Activated CD8-positive, alpha-beta memory T cell treated with anti-CD3 and anti-CD28 coated beads for 1 hour (primary cell): ENCODE measurements at regions not wholly inside any gene's neighbourhood (a gene's known extent, or its start where the extent isn't known, plus 50 kb on each side); places are given as distances from the start of the nearest gene placed in this dataset.

Experiments used
- DNase-seq, 2 donors: peaks; one replicate each; pipeline ENCODE4 v3.0.0-alpha.2; 2020; ENCODE audit warnings: low read depth in 1 of 2; ENCODE audit errors: extremely low read depth in 1 of 2

- no peak for DNase-seq
These were observed 55.7 kb upstream of the OR5AN1 start for GRCh38 chr11:59302991-59303390.

- DNase-seq, result no peak
These were observed 63.3 kb upstream of the OR5AN1 start for GRCh38 chr11:59295435-59295834.

GRCh38 chr11:59292611-59293010 lies 66.1 kb upstream of the OR5AN1 start:
- no peak for DNase-seq

GRCh38 chr11:59291228-59291627 lies 67.5 kb upstream of the OR5AN1 start:
- no peak for DNase-seq

- no peak for DNase-seq
These were observed 69.1 kb upstream of the OR5AN1 start for GRCh38 chr11:59289356-59290181.

- DNase-seq, result no peak
These were observed 72.9 kb upstream of the OR5AN1 start for GRCh38 chr11:59285716-59286260.

GRCh38 chr11:59284773-59285129 lies 72.0 kb upstream of the MPEG1 start:
- DNase-seq, result no peak

- peak in 1 of 2 donors; percentile 13 for DNase-seq
These were observed 71.4 kb upstream of the MPEG1 start for GRCh38 chr11:59283825-59284772.

- DNase-seq, result no peak
These were observed 70.6 kb upstream of the MPEG1 start for GRCh38 chr11:59283311-59283710.

- no peak for DNase-seq
These were observed 68.5 kb upstream of the MPEG1 start for GRCh38 chr11:59281177-59281576.

- no peak for DNase-seq
These were observed 60.7 kb upstream of the MPEG1 start for GRCh38 chr11:59273373-59273841.

GRCh38 chr11:59272771-59273372 lies 60.1 kb upstream of the MPEG1 start:
- DNase-seq, result no peak

GRCh38 chr11:59271811-59272327 lies 59.1 kb upstream of the MPEG1 start:
- DNase-seq, result no peak

GRCh38 chr11:59271247-59271755 lies 58.6 kb upstream of the MPEG1 start:
- no peak for DNase-seq

- no peak for DNase-seq
These were observed 55.2 kb upstream of the MPEG1 start for GRCh38 chr11:59267736-59268475.

- DNase-seq, result no peak
These were observed 54.5 kb upstream of the MPEG1 start for GRCh38 chr11:59267196-59267595.

- DNase-seq, result no peak
These were observed 53.8 kb upstream of the MPEG1 start for GRCh38 chr11:59266491-59266890.

GRCh38 chr11:59265735-59266134 lies 53.0 kb upstream of the MPEG1 start:
- no peak for DNase-seq

GRCh38 chr11:59264736-59265135 lies 52.0 kb upstream of the MPEG1 start:
- DNase-seq, result no peak
